Sigmoid colon (tissue), 6 donors: ENCODE measurements at regions not wholly inside any gene's neighbourhood (a gene's known extent, or its start where the extent isn't known, plus 50 kb on each side); places are given as distances from the start of the nearest gene placed in this dataset.

Experiments used
- DNase-seq: peaks from one replicate; pipeline ENCODE4 v3.0.0-alpha.2; 2019
- H3K27ac ChIP-seq, 4 donors: fragments of 200-600 bp; sonication (generic); one replicate each; pipeline ENCODE4 v1.5.1; 2016 to 2019; ENCODE audit warnings: mild to moderate bottlenecking in 1 of 4
- H3K27me3 ChIP-seq, 3 donors: fragments of 200-600 bp; sonication (generic); one replicate each; pipeline ENCODE4 v1.5.1; 2019; ENCODE audit warnings: mild to moderate bottlenecking in 1 of 3
- H3K36me3 ChIP-seq, 4 donors: fragments of 200-600 bp; sonication (generic); one replicate each; pipeline ENCODE4 v1.5.1; 2016 to 2019
- H3K4me1 ChIP-seq, 4 donors: fragments of 200-600 bp; sonication (generic); one replicate each; pipeline ENCODE4 v1.5.1; 2017 to 2019
- H3K4me3 ChIP-seq, 4 donors: fragments of 200-600 bp; sonication (generic); one replicate each; pipeline ENCODE4 v1.5.1; 2017 to 2019; ENCODE audit warnings: mild to moderate bottlenecking in 2 of 4, moderate library complexity in 1 of 4
- H3K9me3 ChIP-seq, 4 donors: fragments of 200-600 bp in 3 of 4; sonication (generic) in 3 of 4; one replicate each; pipeline versions ENCODE4 v1.5.1 to v1.6.1; 2013 to 2019
- EP300 ChIP-seq, 4 donors: sonication (generic); formaldehyde crosslinking; IDR thresholded peaks; one replicate each; pipeline ENCODE4 v1.6.1; 2017; ENCODE audit warnings: antibody characterized with exemption in 4 of 4
- POLR2A ChIP-seq, 2 donors: fragments of 450-650 bp; IDR thresholded peaks; one replicate each; pipeline ENCODE4 v1.6.1; 2016; ENCODE audit warnings: antibody characterized with exemption in 2 of 2, mild to moderate bottlenecking in 2 of 2, moderate library complexity in 2 of 2
- POLR2AphosphoS5 ChIP-seq, 4 donors: sonication (generic); formaldehyde crosslinking; IDR thresholded peaks; one replicate each; pipeline ENCODE4 v1.6.1; 2017; ENCODE audit warnings: antibody characterized with exemption in 4 of 4
- WGBS, 2 donors: extraction: QIAGEN DNeasy Blood & Tissue Kit; methylation state at CpG; one replicate each; pipeline ENCODE4 v1.1.7; 2013; 5-methylcytosine and 5-hydroxymethylcytosine counted together
- intact Hi-C: fragments of 100-400 bp; cut with DNase I; formaldehyde crosslinking; loops from one replicate; pipeline ENCODE4 v1.15.1; 2023
- TF ChIP-seq, protein P1 (sequence below), 4 experiments: fragments of 450-650 bp in 3 of 4; fragments of 200-600 bp in 1 of 4; IDR thresholded peaks; one replicate each; pipeline ENCODE4 v1.5.1; 2016 to 2019; ENCODE audit warnings: antibody characterized with exemption in 4 of 4, mild to moderate bottlenecking in 3 of 4, moderate library complexity in 2 of 4
- donor health status: healthy with polysubstance abuse.
- donor health status: healthy.

DNA sequence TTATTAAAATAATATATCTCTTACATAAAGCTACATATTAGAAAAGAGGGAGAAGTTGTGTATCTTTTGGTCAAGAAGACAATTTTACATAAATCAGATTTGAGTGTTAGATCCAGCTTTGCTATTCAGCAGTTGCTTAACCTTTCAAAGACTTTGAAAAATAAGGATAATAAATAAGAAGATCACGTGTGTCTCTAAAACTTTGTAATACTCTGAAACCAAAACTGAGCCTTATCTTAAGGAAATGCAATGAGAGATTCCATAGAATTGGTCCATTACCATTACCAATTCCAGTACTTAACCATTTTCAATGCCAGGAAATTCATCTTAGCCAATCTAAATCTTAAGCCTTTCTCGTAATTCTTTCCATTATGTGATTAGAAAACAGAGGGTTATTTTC lies 89.2 kb upstream of the COL5A2 start:
- peaks cover 0 to 2% (median 0%) of the 10 kb centered on the region in 4 donors for H3K9me3 ChIP-seq
- H3K27me3 ChIP-seq, result no peaks in the 10 kb centered on the region
- intact Hi-C loops, result no loop called here
- H3K4me1 ChIP-seq, result peaks cover 0 to 19% (median 14%) of the 10 kb centered on the region in 4 donors
- H3K36me3 ChIP-seq, result no peaks in the 10 kb centered on the region
- no peak overlapping the region for H3K4me3 ChIP-seq
- peak overlapping the region in 2 of 4 donors; percentile 32 to 50 for H3K27ac ChIP-seq
- 80 to 86% methylated on average over 2 of the region's 2 CpGs for WGBS, 2 donors
- no peak for DNase-seq
- TF ChIP-seq POLR2AphosphoS5 (IDR thresholded peaks at IDR 0.05) (no peak), EP300 (IDR thresholded peaks at IDR 0.05) (no peak), POLR2A (IDR thresholded peaks at IDR 0.05) (no peak)
- TF ChIP-seq, protein P1, sequence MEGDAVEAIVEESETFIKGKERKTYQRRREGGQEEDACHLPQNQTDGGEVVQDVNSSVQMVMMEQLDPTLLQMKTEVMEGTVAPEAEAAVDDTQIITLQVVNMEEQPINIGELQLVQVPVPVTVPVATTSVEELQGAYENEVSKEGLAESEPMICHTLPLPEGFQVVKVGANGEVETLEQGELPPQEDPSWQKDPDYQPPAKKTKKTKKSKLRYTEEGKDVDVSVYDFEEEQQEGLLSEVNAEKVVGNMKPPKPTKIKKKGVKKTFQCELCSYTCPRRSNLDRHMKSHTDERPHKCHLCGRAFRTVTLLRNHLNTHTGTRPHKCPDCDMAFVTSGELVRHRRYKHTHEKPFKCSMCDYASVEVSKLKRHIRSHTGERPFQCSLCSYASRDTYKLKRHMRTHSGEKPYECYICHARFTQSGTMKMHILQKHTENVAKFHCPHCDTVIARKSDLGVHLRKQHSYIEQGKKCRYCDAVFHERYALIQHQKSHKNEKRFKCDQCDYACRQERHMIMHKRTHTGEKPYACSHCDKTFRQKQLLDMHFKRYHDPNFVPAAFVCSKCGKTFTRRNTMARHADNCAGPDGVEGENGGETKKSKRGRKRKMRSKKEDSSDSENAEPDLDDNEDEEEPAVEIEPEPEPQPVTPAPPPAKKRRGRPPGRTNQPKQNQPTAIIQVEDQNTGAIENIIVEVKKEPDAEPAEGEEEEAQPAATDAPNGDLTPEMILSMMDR (IDR thresholded peaks at IDR 0.05), result no peak

DNA sequence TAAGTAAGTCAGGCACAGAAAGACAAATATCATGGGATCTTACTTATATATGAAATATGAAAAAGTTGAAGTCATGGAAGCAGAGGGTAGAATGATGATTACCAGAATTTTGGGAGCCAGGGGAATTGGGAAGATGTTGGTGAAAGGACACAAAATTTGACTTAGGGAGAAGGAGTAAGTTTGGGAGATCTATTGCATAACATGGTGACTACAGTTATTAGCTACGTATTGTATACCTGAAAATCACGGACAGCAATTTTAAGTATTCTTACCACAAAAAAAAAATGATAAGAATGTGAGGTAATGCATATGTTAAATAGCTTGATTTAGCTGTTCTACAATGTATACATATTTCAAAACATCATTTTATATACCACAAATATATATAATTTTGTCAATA lies 94.2 kb upstream of the COL5A2 start:
- Histone ChIP-seq H3K9me3 (no peaks in the 10 kb centered on the region), H3K36me3 (no peaks in the 10 kb centered on the region), H3K27me3 (no peaks in the 10 kb centered on the region), H3K4me1 (peaks cover 0 to 3% (median 1%) of the 10 kb centered on the region in 4 donors), H3K4me3 (no peak overlapping the region), H3K27ac (no peak overlapping the region)
- intact Hi-C loops, result no loop called here
- TF ChIP-seq EP300 (IDR thresholded peaks at IDR 0.05) (no peak), POLR2A (IDR thresholded peaks at IDR 0.05) (no peak), POLR2AphosphoS5 (IDR thresholded peaks at IDR 0.05) (no peak)
- TF ChIP-seq, protein P1 (IDR thresholded peaks at IDR 0.05), result no peak
- 46 to 68% methylated on average over 2 of the region's 2 CpGs for WGBS, 2 donors
- DNase-seq, result no peak

DNA sequence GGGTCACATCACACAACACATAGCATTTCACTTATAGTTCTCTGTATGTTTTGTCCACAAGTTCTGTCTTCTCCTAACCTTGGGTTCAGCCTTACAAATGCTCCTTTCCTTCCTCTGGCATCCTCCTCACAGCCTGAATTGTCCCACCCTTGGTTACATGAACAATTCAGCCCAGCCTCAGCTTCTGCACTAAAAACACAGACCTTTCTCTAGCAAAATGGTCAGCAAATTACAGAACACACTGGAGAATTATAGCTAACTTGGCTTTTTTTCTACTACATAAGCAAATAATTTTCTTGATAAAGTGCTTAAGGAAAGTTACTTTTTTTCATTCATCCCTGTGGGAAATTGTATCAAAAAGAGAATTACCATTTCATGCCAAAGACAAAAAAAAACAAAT lies 94.8 kb upstream of the COL5A2 start:
- intact Hi-C loops, result no loop called here
- TF ChIP-seq POLR2AphosphoS5 (IDR thresholded peaks at IDR 0.05) (no peak), EP300 (IDR thresholded peaks at IDR 0.05) (no peak), POLR2A (IDR thresholded peaks at IDR 0.05) (no peak)
- TF ChIP-seq, protein P1 (IDR thresholded peaks at IDR 0.05), result no peak
- Histone ChIP-seq H3K36me3 (no peaks in the 10 kb centered on the region), H3K4me3 (no peak overlapping the region), H3K4me1 (no peaks in the 10 kb centered on the region), H3K27me3 (no peaks in the 10 kb centered on the region), H3K9me3 (no peaks in the 10 kb centered on the region), H3K27ac (no peak overlapping the region)
- no peak for DNase-seq

DNA sequence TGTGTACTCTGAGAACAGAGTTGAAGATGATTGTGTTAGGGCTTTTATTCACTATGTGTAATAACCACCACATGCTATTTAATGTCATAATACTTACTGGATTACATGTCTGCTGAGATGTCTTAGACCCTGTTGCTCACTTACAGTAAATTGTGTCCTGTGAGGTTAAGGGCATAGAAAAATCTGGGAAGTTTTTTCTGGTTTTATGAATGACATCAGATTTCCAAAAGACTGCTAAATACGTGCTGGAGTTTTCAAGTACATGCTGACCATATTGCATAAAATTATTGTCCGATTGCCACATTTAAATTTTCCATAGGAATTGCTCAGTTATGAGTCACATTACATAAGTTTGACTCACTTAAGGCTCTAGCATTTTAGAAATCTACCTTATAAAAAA lies 96.7 kb upstream of the COL5A2 start:
- no peaks in the 10 kb centered on the region for H3K36me3 ChIP-seq
- TF ChIP-seq POLR2AphosphoS5 (IDR thresholded peaks at IDR 0.05), result no peak
- no peak for TF ChIP-seq POLR2A (IDR thresholded peaks at IDR 0.05)
- TF ChIP-seq, protein P1 (IDR thresholded peaks at IDR 0.05), result no peak
- TF ChIP-seq EP300 (IDR thresholded peaks at IDR 0.05), result no peak
- no peak for DNase-seq
- no peaks in the 10 kb centered on the region for H3K27me3 ChIP-seq
- H3K4me1 ChIP-seq, result no peaks in the 10 kb centered on the region
- no peaks in the 10 kb centered on the region for H3K9me3 ChIP-seq
- intact Hi-C loops, result no loop called here
- no peak overlapping the region for H3K27ac ChIP-seq
- H3K4me3 ChIP-seq, result no peak overlapping the region
- 88% methylated on average over 2 of the region's 2 CpGs for WGBS, 2 donors

DNA sequence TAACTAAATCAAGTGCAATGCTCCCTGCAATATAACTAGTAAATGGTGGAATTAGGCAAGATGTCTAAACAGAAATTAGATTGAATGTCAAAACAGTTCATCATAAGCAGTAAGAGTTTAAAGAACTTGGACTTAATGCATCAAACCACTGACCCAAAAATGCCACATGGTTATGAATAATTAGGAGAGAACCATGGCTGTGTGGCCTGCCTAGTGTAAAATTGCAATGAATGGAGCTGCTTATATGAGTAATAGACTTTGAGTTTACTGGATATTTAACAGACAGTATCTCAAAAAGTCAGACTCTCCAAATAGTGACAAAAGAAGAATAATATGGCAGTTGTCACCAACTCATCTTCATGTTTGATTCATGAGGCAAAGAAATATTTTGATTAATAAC lies 101.6 kb upstream of the COL5A2 start:
- TF ChIP-seq POLR2A (IDR thresholded peaks at IDR 0.05) (no peak), EP300 (IDR thresholded peaks at IDR 0.05) (no peak), POLR2AphosphoS5 (IDR thresholded peaks at IDR 0.05) (no peak)
- TF ChIP-seq, protein P1 (IDR thresholded peaks at IDR 0.05), result no peak
- Histone ChIP-seq H3K36me3 (no peaks in the 10 kb centered on the region), H3K4me1 (peaks cover 0 to 12% (median 11%) of the 10 kb centered on the region in 4 donors), H3K27me3 (no peaks in the 10 kb centered on the region), H3K9me3 (no peaks in the 10 kb centered on the region), H3K27ac (no peak overlapping the region), H3K4me3 (no peak overlapping the region)
- intact Hi-C loops, result no loop called here
- DNase-seq, result no peak
